ENCODE measurements at regions not wholly inside any gene's neighbourhood (a gene's known extent, or its start where the extent isn't known, plus 50 kb on each side); places are given as distances from the start of the nearest gene placed in this dataset.

- Histone ChIP-seq H3K27ac (no peak overlapping the region), H3K4me3 (no peak overlapping the region)
- DNase-seq (ENCODE audit: low spot score): no peak
- TF ChIP-seq CTCF (IDR thresholded peaks at IDR 0.05): no peak
Measured at GRCh38 chr5:92868442-92868841, 712.6 kb downstream of the NR2F1-AS1 start.

- TF ChIP-seq CTCF (IDR thresholded peaks at IDR 0.05): no peak
- no peak overlapping the region for H3K4me3 ChIP-seq
- H3K27ac ChIP-seq: no peak overlapping the region
- no peak for DNase-seq (ENCODE audit: low spot score)
Measured at GRCh38 chr5:92864591-92864990, 716.4 kb downstream of the NR2F1-AS1 start.

GRCh38 chr5:92863666-92864065 lies 717.4 kb downstream of the NR2F1-AS1 start:
- Histone ChIP-seq H3K27ac (no peak overlapping the region), H3K4me3 (no peak overlapping the region)
- no peak for DNase-seq (ENCODE audit: low spot score)
- TF ChIP-seq CTCF (IDR thresholded peaks at IDR 0.05): no peak

DNA sequence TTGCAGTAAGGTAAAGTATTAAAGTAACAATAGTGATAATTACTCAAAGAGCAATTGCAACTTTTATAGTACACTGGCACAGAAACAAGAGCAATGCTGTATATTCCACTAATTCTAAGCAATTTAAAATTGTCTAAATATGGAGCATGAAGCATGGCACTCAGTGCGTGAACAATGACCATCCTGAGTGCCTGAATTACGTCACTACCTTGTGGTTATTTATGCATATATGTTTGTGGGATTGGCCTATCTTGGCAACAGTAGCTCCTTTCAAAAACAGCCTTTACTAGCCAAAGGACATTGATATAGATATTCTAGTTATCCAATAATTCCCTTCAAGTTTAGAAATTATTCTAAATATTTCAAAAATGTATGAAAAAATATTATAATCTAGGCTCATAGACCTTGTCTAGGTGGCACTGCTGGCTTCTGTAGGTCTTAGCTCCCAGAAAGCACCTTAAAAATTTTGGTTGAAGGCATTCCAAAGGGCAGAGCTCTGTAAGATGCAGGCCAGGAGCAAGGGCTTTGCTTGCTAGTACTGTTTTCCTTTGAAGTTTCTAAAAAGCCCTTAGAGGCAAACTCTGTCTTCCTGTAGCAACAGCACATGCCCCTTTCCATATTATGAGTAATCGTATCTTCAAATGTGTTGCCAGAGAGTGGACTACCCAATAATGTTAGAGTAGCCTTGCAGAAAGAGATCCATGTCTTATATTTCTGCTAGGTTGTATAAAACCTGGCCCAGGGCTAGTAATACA lies 719.3 kb downstream of the NR2F1-AS1 start:
- Histone ChIP-seq H3K4me3 (no peak overlapping the region), H3K27ac (no peak overlapping the region)
- TF ChIP-seq CTCF (IDR thresholded peaks at IDR 0.05): no peak
- DNase-seq (ENCODE audit: low spot score): no peak

DNA sequence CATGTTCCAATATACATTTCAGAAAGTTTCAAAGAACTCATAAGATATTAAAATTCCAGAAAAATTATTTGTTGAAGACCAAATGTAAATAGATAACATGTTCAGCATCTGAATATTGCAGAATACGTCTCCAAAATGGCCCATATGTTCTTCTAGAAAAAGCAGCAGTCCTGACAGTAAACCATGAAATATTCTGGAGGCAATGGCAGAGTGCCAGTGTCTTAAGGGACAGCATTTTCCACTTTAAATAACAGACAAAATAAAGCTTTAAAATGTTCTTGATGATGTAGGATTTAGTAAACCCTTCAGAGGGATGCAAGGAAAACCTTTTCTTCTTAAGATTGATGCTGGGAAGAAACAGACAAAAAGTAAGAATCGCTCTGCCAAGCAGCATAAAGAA lies 721.0 kb downstream of the NR2F1-AS1 start:
- no peak for DNase-seq (ENCODE audit: low spot score)
- TF ChIP-seq CTCF (IDR thresholded peaks at IDR 0.05): no peak
- no peak overlapping the region for H3K27ac ChIP-seq

DNA sequence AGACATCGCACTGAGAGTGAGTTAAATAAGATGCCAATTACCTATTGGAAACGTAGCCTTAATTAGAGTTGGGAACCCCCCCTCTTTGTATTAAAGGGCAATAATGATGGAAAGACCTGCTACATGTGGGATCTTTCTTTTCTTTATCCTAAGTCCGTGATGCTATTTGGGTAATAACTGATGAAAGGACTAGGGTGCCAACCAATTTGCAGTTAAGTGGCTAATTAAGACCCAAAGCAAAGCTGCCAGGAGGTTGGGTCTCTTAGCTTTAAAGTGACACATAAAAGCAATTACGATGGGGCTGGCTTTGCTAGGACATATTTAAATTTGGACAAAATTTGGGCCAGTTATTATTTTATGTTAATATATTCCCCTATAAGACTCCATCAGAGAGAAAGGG lies 728.8 kb downstream of the NR2F1-AS1 start:
- no peak for TF ChIP-seq CTCF (IDR thresholded peaks at IDR 0.05)
- DNase-seq (ENCODE audit: low spot score): no peak

More for the DNA sequence above, 721.0 kb downstream of the NR2F1-AS1 start:
- no peak overlapping the region for H3K4me3 ChIP-seq

GRCh38 chr5:92850886-92851285 lies 730.1 kb downstream of the NR2F1-AS1 start:
- no peak for TF ChIP-seq CTCF (IDR thresholded peaks at IDR 0.05)
- H3K4me3 ChIP-seq: no peak overlapping the region
- no peak for DNase-seq (ENCODE audit: low spot score)
- H3K27ac ChIP-seq: no peak overlapping the region

More for the DNA sequence above, 728.8 kb downstream of the NR2F1-AS1 start:
- Histone ChIP-seq H3K4me3 (no peak overlapping the region), H3K27ac (no peak overlapping the region)
